GM12872 (cell line): ENCODE measurements at regions not wholly inside any gene's neighbourhood (a gene's known extent, or its start where the extent isn't known, plus 50 kb on each side); places are given as distances from the start of the nearest gene placed in this dataset.

Experiments
- TF ChIP-seq, protein P1 (sequence below): IDR thresholded peaks from 3 replicates; pipeline ENCODE4 v1.5.1; 2011; ENCODE audit warnings: low read depth, mild to moderate bottlenecking, low read length, moderate library complexity; ENCODE audit not compliant: insufficient read depth

DNA sequence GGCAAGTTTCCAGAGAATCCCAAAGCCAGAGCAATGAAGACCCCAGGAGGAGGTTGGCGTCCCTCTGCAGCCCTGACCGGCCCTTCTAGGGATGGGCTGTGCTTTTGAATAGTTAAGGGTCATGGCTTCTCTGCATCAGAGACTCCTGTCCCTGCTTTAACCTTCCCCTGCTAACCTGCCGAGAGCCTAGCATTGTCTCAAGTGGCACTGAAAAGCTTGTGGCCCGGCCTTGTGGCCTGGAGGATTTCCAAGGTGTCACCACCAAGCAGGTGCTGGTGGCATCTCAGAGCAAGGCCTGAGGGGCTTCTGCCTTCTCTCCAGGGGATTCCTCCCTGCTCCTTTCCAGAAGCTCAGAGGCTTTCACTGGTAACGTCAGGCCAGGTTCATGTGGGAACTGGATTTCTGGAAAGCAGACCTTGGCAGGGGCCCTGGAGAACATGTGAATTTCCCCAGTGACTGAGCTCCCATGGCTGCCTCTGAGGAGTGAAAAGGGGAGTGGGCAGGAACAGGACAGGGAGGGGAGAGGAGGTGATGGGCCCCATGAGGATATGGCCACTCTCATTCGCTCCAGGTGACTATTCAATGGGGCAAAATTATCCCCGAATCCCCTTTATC is 409.9 kb downstream of the PTPRU start:
- TF ChIP-seq, protein P1, sequence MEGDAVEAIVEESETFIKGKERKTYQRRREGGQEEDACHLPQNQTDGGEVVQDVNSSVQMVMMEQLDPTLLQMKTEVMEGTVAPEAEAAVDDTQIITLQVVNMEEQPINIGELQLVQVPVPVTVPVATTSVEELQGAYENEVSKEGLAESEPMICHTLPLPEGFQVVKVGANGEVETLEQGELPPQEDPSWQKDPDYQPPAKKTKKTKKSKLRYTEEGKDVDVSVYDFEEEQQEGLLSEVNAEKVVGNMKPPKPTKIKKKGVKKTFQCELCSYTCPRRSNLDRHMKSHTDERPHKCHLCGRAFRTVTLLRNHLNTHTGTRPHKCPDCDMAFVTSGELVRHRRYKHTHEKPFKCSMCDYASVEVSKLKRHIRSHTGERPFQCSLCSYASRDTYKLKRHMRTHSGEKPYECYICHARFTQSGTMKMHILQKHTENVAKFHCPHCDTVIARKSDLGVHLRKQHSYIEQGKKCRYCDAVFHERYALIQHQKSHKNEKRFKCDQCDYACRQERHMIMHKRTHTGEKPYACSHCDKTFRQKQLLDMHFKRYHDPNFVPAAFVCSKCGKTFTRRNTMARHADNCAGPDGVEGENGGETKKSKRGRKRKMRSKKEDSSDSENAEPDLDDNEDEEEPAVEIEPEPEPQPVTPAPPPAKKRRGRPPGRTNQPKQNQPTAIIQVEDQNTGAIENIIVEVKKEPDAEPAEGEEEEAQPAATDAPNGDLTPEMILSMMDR, result no peak

DNA sequence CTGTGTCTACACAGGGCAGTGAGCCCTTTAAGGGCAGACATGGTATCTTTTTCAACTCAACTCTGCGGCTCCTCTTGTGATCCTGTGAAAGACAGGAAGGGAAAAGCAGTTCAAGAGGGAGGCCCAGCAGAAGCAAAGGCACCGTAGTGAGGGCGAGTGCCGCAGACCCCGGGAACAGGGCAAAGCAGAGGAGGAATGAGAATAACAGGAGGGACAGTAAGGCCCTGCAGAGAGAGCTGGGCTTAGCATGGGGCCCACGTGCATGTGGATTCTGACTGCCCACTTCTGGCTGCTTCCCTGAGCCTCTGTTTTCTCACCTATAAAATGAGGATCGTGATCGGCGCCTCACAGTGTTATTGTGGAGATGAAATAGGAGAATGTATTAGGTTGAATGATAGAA is 409.3 kb downstream of the PTPRU start:
- TF ChIP-seq, protein P1, result no peak

DNA sequence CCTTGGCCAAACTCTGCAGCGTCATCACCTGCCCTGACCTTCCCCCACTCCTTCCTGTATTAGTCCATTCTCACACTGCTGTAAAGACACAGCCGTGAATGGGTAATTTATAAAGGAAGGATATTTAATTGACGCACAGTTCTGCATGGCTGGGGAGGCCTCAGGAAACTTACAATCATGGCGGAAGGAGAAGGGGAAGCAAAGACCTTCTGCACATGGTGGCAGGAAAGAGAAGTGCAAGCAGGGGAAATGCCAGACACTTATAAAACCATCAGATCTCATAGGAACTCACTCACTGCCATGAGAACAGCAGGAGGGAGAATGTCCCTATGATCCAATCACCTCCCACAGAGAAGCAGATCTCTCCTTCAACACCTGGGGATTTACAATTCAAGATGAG is 408.5 kb downstream of the PTPRU start:
- TF ChIP-seq, protein P1, result no peak; the same call in 2 of the 3 replicates

DNA sequence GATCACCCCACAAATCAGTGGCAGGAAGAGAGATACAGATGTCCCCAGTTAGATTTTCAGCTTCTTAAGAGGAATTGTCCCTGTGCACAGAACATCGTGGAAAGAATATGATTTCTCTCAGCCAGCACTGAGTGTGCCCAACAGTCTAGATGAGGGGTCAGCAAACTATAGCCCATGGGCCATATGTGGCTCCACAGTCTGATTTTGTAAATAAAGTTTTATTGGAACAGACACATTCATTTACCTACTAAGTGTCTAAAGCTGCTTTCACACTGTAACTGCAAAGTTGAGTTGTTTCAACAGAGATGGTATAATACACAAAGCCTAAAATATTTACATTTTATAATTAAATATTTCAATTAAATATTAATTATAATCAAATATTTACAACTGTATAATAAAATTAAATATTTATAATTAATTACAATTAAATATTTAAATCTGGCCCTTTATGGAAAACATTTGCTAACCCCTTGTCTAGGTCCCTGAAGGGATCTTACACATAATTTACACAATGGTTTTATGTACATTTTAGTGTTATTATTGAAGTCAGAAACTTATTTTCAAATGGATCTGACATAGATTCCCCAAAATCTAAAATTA is 407.6 kb downstream of the PTPRU start:
- TF ChIP-seq, protein P1, result no peak

DNA sequence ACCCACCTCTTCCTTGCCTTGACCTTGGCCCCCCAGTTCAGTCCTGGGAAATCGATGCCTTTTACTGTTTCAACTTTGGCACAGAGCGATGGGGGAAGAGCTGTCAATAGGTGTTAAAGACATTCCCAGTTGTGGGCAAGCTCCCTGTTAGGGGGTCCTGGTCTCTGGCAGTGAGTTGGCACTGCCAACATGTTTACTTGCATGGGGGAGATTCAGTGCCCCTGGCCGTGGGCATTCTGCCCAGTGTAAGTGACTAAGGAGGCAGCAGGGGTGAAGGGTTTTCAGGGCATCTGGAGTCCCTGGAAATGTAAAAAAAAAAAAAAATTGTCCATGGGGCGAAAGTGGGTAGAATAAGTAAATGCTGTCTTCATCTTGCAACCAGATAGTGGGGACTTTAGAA is 407.0 kb downstream of the PTPRU start:
- TF ChIP-seq, protein P1, result no peak

DNA sequence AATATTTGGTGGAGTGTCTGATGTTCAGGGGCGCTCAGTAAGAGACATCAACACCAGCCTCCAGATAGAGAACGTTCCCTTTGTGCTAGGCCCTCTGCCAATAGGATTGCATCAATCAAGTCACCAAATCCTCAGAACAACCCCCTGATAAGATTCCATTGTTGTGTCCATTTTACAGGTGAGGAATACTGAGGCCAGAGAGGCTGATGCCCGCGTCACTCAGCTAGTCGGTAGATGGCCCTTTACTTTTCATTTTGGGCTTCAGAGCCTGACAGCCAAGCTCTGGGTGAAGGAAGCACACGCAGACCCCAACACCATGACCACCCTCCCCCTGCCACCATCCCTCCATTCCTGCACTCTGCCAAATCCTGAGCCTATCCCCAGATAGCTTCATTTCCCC is 406.2 kb downstream of the PTPRU start:
- TF ChIP-seq, protein P1, result no peak

DNA sequence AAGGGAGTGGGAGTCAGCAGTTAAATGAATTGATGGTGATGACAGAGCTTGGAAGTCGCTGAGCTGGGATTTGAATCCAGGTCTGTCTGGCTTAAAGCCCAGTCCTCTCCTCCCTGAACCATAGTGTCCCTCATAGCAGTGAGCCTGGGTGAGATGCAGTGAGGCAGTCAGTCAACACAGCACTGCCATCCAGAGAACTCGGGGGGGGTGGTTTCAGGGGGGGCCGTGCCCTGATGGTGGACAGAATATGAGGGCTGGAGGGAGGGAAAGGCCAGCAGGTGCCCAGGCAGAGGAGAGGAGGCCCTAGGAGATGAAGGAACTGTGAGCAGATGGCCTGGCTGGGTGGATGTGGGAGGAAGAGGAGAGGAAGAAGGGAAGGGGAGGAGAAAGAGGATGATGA is 405.6 kb downstream of the PTPRU start:
- TF ChIP-seq, protein P1, result no peak
